Astrocyte of the hippocampus (primary cell): ENCODE measurements at regions not wholly inside any gene's neighbourhood (a gene's known extent, or its start where the extent isn't known, plus 50 kb on each side); places are given as distances from the start of the nearest gene placed in this dataset.
"Not testable (repeated sequence)": the region's sequence is repeated elsewhere in the genome, so short reads cannot be mapped to it uniquely, and the experiment has no call there.

Experiments used
- DNase-seq: peaks from one replicate; pipeline ENCODE4 v3.0.0; 2011; ENCODE audit warnings: low read depth, low spot score

DNA sequence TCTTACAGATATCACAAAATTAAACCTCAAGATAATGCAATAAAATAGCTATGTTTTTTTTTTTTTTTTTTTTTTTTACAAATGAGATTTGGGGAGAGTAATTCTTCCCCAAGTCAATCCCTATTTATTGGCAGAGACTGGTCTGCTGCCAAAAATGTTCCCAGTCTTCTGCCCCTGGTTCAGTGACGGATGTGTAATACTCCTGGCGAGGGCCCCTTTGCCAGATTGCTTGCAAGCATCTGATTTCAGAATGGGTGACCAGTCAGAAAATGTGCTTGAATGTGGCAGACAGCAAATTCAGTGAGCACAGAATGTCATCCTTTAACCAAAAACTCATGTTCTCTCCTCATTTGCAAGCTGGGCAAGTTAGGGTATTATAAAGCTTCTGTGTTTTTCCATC lies 363.8 kb upstream of the MTNR1B start:
- no peak for DNase-seq

DNA sequence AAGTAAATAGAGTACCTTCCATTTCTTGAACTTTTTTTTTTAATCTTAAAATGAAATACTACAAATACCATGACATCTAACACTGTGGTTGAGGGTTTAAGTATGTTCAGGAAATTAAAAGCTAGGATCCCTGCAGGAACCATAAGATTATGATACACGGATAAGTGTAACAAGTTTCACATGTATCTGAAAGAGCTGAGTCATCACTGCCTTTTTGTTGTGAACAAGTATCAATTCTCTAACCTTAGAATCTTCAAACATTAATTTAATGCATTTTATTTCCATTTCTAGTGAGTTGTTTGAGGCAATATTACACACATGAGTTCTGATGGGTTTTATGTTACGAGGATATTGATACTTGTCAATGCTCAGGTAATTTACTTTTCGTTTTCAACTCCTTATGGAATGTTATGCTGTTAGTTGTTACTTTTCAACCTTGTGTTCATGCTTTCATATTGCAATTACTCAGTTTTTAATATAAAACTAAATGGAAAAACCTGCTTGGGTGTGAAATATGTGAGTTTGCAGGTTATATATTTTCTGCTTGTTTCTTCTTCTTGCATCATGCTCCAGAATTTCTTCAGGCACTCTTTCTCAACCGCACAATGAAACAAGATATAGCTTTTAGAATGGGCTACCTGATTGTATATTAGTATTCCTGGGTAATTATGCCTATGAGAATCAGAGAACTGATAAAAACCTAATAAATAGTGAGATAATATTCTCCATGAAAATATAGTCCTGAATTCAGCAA lies 361.3 kb upstream of the MTNR1B start:
- DNase-seq: no peak

DNA sequence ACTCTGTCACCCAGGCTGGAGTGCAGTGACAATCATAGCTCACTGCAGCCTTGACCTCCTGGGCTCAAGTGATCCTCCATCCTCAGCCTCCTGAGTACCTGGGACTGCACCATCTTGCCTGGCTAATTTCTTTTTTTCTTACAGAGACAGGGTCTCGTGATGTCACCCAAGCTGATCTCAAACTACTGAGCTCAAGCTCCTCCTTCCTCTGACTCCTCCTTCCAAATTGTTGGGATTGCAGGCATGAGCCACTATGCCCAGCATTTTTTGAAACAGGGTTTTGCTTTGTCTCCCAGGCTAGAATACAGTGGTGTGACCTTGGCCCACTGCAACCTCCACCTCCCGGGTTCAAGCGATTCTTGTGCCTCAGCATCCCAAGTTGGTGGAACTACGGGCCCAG lies 358.3 kb upstream of the MTNR1B start:
- no peak for DNase-seq

DNA sequence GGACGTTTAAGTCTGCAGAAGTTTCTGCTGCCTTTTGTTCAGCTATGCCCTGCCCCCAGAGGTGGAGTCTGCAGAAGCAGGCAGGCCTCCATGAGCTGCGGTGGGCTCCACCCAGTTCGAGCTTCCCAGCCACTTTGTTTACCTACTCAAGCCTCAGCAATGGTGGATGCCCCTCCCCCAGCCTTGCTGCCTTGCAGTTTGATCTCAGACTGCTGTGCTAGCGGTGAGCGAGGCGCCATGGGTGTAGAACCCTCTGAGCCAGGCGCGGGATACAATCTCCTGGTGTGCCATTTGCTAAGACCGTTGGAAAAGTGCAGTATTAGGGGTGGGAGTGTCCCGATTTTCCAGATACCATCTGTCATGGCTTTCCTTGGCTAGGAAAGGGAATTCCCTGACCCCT lies 351.4 kb upstream of the MTNR1B start:
- DNase-seq: not testable (repeated sequence)

DNA sequence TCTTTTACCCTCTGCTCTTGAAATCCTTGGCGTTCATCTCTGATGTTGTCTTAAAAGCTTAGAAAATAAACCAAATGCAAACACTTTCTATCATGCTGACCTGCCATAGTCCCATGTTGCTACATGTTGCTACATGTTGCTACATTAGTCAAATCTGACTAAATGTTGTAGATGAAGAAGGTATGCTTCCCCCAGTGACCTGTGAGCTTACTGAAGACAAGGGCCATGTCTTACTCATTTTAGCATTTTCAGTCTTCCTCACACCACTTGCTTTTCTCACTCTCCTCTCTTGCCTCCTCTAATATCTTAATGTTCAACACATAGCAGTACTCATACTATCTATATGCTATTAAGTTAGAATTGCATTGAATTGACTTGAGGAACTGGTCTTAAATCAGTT lies 346.4 kb upstream of the MTNR1B start:
- DNase-seq: no peak

DNA sequence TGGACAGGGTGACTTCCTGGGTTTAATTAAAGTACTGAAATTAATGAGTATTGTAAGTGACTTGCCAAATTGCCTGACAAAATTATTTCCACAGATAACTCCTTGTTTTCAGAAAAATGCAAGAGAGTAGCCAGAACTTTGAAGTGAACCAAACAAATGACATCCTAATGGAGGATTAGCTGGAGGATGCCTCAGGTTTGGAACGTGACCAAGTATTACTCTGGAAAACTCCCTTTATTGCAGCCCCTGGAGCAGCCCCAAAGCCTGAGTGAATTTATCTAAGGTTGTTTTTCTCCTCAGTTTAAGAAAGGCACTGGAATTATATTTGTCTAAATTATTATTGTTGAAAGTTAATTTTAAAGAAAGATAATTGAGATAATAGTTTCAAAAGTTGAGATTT lies 343.6 kb upstream of the MTNR1B start:
- no peak for DNase-seq

DNA sequence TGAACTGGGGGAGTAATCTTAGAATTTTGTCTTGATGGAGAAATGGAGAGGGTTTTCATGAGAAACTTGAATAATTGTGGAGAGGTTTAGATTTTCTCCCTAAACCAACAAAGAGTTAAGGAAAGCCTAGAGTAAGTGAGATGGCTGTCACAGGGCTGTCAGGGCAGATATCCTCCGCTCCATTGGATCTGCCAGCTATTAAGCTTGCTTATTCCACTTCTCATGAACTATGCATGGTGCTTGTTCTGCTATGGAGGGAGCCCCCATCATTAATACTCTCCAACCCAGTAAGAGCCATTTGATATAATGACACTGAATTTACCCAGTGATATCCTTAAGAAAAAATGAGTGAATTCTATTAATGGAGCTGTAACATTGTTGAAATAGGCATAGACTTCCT lies 342.8 kb upstream of the MTNR1B start:
- no peak for DNase-seq

DNA sequence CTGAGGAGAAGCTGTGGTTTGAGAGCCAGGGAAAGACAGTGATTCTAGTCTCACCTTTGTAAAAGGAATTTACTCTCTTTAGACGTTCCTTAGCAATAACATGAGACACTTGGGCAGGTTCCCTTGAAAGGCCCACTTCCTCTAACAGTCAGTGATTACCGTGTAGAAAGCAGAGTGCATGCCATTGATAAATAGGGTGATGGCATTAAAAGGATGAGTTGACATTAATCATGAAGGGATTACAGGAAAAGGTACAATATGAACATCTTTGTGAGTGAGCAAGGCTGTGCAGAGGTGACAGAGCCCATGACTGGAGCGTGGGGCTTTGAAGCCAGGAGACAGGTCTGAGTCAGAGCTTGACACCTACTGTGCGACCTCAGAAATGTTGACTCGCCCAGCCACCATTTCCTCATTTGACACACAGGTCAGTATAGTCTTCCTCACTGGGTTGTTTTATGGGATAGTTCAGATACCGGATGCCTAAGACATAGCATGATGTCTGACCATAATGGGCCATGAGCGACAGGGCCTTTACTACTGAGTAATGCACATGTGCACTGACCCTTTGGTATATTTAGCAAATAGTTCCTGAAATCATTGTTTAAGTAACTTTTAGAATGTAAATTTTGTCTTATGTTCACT lies 341.7 kb upstream of the MTNR1B start:
- DNase-seq: peak; percentile 17

DNA sequence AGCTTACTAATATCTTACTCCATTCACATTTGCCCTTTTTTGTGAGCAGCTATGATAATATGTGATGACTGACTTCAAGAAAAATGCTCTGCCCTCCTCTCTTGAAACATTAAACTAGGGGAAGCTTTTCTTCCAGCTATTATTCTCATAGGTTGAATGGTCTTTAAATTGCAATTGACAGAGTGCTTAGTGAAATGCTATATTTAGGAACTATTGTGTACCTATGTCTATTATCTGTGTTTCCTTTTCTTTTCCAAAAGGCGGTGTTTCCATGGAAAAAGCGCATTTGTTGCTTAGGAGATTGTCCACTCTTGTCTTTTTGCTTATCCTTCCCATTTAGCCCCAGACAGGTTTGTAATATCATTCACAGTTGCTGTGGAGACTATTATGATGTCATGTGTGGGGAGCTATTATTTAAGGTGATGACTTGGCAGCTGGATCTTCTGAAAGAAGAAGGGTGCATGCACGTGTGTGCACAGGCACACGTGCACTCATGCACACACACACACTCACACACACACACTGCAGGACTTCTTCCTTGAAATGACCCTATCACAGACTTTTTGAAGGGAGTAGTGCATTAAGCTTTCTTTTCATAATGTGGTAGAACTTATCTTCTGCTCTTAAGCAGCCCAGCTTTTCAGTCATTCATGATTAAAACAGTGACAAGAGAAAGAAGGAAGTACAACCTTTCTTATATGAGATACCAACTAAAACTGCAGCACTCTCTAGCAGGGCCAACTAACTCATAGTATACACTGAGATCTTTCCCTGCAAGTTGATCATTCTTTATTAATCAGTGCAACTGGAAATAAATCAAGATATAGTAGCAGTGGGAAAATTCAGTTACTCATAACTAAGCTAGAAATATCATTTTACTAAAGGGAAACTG lies 340.8 kb upstream of the MTNR1B start:
- DNase-seq: peak; percentile 29

DNA sequence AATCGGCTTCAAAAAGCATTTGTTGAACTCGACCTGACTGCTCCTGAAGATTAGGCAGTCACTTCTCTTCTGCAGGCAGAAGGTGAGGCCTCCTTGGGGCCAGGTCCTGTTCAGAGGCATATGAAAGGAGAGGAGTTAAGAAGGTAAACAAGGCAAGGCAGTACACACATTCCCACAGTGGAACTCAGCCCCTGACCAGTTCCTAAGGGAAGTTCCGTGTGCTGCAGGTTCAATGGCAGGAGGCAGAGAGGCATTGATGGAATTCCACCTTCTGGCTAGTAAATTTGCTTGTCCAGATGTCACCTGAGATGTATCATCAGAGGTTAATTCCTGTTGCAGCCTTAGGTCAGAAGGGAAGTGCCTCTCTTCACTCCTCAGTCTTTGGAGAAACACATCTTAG lies 337.0 kb upstream of the MTNR1B start:
- DNase-seq: no peak

DNA sequence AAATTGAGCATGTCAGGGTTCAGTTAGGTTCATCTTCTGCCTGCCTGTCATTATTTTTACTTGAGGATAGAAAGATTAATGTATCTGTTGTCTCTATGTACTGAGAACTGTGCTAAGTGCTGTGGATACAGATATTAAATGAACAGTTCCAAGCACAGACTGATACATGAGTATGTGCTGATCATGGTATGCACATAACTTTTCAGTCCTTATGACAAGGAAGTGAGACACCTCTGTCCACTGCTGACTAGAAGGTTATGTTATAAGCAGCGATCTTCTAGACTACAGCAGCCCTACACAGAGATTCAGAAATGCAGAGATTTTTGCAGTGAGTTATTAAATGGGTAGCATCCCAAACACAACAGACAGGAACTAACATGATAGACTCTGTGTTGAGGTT lies 335.6 kb upstream of the MTNR1B start:
- no peak for DNase-seq

DNA sequence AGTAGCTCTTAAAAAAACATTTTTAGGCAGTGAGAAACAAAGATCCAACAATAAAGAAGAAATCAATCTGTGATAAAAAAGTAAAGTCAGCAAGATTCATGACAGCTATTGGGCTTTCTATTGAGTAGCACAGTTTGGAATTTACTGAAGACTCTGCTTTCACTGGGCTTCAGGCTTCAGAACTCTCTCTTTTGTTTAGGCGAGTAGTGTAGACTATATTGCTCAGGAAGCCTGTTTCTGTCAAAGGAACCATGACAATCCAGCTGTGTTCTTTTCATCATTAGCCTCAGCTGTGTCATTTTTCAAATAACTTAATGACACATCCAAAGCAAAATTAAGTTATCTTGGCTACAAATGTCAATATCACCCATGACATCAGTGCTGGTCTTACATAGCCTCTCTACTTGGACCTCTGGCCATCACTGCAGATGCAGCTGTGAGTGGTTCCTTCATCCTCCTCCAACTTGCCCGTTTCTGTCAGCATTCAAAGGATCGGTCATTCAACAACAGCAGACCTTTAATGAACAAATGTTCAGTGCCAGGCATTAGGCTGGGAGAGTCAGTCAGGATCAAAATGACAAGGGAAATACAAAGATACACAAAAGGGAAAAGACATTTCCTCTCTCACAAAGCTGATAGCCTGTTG lies 332.8 kb upstream of the MTNR1B start:
- DNase-seq: no peak

DNA sequence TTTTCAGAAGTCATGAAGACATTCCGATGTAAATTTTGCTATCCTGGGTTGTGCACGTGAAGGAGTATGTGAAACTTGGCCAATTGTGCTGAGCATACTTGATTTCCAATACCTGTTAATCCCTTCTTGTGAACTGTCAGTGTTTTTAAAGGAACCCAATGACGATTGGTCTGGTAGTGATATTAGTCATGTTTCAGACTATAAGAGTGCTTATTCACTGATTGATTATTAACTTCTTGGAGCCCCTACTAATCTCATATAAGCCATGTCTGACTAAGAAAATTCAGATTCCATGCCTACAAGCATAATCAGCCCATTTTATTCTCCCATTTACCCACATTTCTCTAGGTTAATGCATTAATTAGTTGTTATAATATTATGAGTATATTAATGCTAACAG lies 330.8 kb upstream of the MTNR1B start:
- no peak for DNase-seq

DNA sequence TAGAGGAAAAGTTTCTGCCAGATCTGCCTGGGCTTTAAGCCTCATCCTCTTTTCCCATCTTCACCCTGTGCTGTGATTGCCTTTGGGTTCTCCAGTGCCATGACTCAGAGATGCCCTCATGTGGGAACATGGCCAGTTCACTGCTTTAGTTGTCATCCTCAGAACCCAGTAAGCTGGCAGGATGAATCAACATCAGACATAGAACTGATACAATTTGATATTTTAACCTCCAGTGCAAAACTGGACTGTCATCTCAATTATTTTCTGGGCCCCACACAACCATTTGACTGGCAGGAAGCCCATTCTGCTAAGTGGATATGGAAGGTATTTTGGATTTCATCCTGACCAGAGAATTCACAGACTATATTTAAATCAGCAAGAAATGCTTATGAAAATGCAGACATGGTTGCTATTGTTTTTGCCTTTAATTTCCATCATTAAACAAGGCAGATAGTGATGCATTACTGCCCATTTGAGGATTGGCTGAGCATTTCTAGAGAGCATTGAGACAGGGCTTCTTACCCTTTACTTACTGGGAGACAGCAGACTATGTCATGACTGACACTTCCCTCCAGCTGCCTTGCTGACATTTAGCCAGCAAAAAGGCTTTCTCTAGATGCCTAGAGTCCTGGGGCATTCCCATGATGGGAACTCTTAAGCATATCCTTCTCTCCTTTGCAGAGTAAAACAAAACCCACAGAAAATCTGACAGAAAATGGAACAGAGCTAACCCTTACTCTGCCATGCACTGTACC lies 327.1 kb upstream of the MTNR1B start:
- DNase-seq: peak; percentile 27

DNA sequence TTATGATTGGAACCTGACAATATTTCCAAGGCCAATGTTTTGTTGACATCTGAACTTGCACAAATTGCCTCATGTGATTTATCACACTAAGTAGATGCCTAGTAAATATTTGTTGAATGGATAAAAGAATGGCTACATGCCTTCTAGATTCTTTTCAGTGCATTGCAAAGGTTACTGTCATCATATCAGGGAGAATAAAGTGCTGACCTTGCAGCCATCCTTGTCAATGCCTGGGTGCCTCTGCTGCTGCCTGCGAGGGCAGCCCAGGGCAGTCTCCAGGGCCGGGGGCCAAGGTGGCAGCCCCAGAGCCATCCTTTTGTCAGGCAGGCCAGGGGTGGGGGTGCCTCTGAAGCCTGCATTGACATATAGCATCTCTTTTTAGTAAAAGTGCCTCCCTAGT lies 325.6 kb upstream of the MTNR1B start:
- DNase-seq: no peak

DNA sequence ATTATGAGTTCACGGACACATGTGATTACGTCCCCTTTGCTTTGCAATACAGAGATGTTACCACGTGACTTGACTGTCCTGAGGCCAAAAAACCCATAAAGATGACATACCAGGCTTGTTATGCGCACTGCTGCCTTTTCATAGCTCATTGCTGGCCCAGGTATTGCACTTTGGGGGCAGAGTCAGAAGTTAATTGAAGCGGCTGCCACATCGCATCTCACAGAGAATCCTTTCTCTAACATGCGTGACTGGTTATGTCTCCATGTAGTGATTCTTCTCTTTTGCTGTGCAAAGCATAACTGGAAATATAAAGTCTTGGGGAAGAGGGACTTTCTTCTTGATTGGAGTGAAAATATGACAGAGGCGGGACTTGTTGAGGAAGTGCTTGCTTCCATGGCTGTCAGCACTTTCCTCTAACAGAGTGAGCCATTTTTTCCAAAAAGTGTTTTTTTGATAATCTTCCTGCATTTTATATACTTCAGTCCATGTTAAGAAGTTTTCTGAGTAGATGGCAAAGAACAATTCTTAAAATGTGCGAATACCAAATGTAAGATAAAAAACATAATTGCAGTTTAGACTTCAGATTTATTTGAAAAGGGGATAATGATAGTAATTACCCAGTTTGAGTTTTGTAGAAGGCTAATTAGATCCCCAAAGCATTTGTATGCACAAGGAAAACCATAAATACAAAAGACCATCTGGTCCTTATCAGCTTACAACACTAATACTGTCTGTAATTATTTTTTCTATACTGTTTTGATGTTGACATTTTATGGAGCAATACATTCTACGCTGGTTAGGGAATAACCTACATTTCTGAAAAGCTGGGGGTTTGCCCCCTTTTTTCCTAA lies 324.6 kb upstream of the MTNR1B start:
- DNase-seq: no peak

DNA sequence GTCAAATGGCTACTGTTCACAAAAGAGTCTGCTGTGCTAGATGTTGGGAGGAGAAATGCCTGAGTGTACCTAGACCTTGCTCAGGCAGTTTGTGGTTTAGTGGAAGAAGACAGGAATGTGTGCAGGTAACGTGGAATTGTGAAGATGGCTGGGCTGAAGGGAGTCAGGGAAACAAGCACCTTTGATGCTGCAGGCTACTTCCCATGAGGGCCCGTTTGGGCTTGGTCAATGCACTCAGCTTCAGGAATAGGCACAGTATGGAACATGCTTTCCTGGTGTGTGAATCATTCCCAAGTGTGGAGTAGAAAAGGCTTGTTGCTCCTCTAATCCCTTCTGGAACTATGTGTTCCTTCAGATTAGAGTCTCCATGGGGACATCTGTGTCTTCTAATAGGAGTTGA lies 318.3 kb upstream of the MTNR1B start:
- no peak for DNase-seq

DNA sequence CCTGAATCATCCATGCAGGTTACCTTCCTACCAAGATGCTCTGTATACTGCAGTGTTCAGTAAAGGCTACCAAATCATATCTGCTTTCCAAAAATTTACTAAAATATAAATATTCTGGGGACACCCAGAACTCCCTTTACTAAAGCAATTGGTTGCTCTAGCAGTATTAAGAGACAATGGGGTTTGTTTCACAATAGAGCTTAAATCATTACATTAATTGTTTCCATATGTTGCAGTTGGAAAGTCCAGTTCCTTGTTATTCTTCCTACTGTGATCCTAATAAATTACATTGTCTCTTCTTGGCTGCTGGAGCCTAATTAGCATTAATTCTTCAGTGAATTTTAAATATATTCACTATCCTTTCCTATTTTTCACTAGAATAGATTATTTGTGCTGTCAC lies 316.0 kb upstream of the MTNR1B start:
- DNase-seq: no peak

DNA sequence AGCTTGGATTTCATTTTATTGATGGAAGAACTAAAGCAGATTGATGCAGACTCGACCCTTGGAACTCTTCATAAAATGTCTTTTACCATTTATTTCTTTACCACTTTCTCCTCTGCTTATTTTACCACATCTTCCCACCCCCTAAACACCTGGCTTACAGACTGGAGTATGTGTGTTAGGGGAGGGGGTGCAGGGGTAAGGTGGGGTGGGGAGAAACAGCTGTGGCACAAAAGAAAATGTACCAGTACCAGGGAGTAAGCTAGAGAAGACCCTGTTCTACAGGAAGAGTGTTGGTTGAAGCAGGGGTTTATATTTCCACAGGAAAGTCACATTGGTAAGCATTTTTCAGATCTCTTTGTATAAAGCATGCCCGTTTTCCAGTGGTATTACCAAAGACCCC lies 312.7 kb upstream of the MTNR1B start:
- DNase-seq: no peak

DNA sequence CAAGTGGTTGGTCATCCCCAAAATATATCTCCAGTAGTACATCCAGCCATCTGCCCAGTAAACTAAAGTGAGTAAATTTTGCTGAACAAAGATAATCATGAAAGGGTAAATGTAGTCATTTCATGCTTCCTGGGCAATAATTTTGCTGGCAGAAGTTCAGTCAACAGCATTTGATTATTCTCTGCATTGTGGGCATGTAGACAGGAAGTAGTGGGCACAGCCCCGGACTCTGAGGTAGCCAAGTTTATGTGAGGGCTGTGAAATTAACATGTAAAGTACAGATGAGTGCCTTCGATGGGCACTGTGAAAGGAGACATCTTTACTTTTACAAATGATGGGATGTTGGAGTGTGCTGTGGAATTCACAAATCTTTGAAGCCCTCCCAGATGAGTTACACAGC lies 312.2 kb upstream of the MTNR1B start:
- DNase-seq: no peak
